ENCODE measurements at regions not wholly inside any gene's neighbourhood (a gene's known extent, or its start where the extent isn't known, plus 50 kb on each side); places are given as distances from the start of the nearest gene placed in this dataset.

- TF ChIP-seq FOXM1 (IDR thresholded peaks at IDR 0.05; ENCODE audit: low read depth) (no peak), CTCF (IDR thresholded peaks at IDR 0.05) (no peak)
Observed at GRCh38 chr11:16596231-16596630, 142.2 kb upstream of the C11orf58 start.

All from SK-N-SH (cell line).